GM19395 (cell line): ENCODE measurements at regions not wholly inside any gene's neighbourhood (a gene's known extent, or its start where the extent isn't known, plus 50 kb on each side); places are given as distances from the start of the nearest gene placed in this dataset.
"Not testable (repeated sequence)": the region's sequence is repeated elsewhere in the genome, so short reads cannot be mapped to it uniquely, and the experiment has no call there.

ENCODE experiments used
- ATAC-seq: cut with Tn5 transposase; IDR thresholded peaks from one replicate; pipeline ENCODE4 v1.9.1; 2021; ENCODE audit warnings: mild to moderate bottlenecking, moderate library complexity; ENCODE audit not compliant: unreplicated experiment

- ATAC-seq, result no peak
These were observed 1398.0 kb upstream of the NXPH2 start for GRCh38 chr2:140178234-140178633.

GRCh38 chr2:140177086-140177485, 1396.9 kb upstream of the NXPH2 start:
- no peak for ATAC-seq

- ATAC-seq, result no peak
These were observed 1393.6 kb upstream of the NXPH2 start for GRCh38 chr2:140173790-140174189.

GRCh38 chr2:140164449-140164848, 1384.3 kb upstream of the NXPH2 start:
- no peak for ATAC-seq

GRCh38 chr2:140158259-140158658, 1378.1 kb upstream of the NXPH2 start:
- no peak for ATAC-seq

- ATAC-seq, result no peak
These were observed 1377.6 kb upstream of the NXPH2 start for GRCh38 chr2:140157816-140158215.

- no peak for ATAC-seq
These were observed 1374.5 kb upstream of the NXPH2 start for GRCh38 chr2:140154706-140155105.

- no peak for ATAC-seq
These were observed 1374.1 kb upstream of the NXPH2 start for GRCh38 chr2:140154271-140154670.

GRCh38 chr2:140144611-140145010, 1364.4 kb upstream of the NXPH2 start:
- ATAC-seq, result no peak

GRCh38 chr2:140138736-140139135, 1358.5 kb upstream of the NXPH2 start:
- ATAC-seq, result no peak

GRCh38 chr2:140136861-140137260, 1356.7 kb upstream of the NXPH2 start:
- no peak for ATAC-seq

GRCh38 chr2:140136366-140136765, 1356.2 kb upstream of the NXPH2 start:
- no peak for ATAC-seq

- no peak for ATAC-seq
These were observed 1348.7 kb upstream of the NXPH2 start for GRCh38 chr2:140128909-140129308.

GRCh38 chr2:140122001-140122400, 1341.8 kb upstream of the NXPH2 start:
- ATAC-seq, result no peak

- no peak for ATAC-seq
These were observed 1337.2 kb upstream of the NXPH2 start for GRCh38 chr2:140117386-140117785.

GRCh38 chr2:140108706-140109475, 1328.7 kb upstream of the NXPH2 start:
- ATAC-seq, result no peak

- no peak for ATAC-seq
These were observed 1311.7 kb upstream of the NXPH2 start for GRCh38 chr2:140091926-140092325.

- ATAC-seq, result no peak
These were observed 1306.8 kb upstream of the NXPH2 start for GRCh38 chr2:140086964-140087363.

GRCh38 chr2:140085674-140086073, 1305.5 kb upstream of the NXPH2 start:
- no peak for ATAC-seq

GRCh38 chr2:140079038-140079437, 1298.8 kb upstream of the NXPH2 start:
- no peak for ATAC-seq

- ATAC-seq, result no peak
These were observed 1296.0 kb upstream of the NXPH2 start for GRCh38 chr2:140076164-140076563.

- not testable (repeated sequence) for ATAC-seq
These were observed 1293.6 kb upstream of the NXPH2 start for GRCh38 chr2:140073763-140074162.

GRCh38 chr2:140067661-140068060, 1287.5 kb upstream of the NXPH2 start:
- no peak for ATAC-seq
